Heart left ventricle (tissue), 16 donors: ENCODE measurements at regions not wholly inside any gene's neighbourhood (a gene's known extent, or its start where the extent isn't known, plus 50 kb on each side); places are given as distances from the start of the nearest gene placed in this dataset.

Source experiments
- ATAC-seq, 4 donors: fragments of 200-7000 bp; cut with Tn5 transposase; one replicate each; pipeline ENCODE4 v1.9.1; 2020 to 2022; ENCODE audit warnings: moderate library complexity in 4 of 4, mild to moderate bottlenecking in 3 of 4, moderate number of reproducible peaks in 1 of 4
- DNase-seq, 5 donors: peaks; one replicate each; pipeline ENCODE4 v3.0.0-alpha.2; 2020
- H3K27ac ChIP-seq, 12 donors: fragments of 200-600 bp; sonication (generic) in 4 of 12; one replicate each; pipeline versions ENCODE4 v1.5.0 to v1.8.0; 2016 to 2022; ENCODE audit warnings: mild to moderate bottlenecking in 2 of 12
- H3K27me3 ChIP-seq, 9 donors: fragments of 200-600 bp; sonication (generic) in 2 of 9; one replicate each; pipeline versions ENCODE4 v1.5.1 to v1.8.0; 2016 to 2022; ENCODE audit warnings: mild to moderate bottlenecking in 3 of 9
- H3K36me3 ChIP-seq, 9 donors: fragments of 200-600 bp; sonication (generic) in 2 of 9; one replicate each; pipeline versions ENCODE4 v1.5.0 to v1.8.0; 2018 to 2022; ENCODE audit warnings: mild to moderate bottlenecking in 2 of 9
- H3K4me1 ChIP-seq, 12 donors: fragments of 200-600 bp; sonication (generic) in 4 of 12; one replicate each; pipeline versions ENCODE4 v1.5.0 to v1.8.0; 2016 to 2022; ENCODE audit warnings: mild to moderate bottlenecking in 3 of 12
- H3K4me3 ChIP-seq, 12 donors: fragments of 200-600 bp; sonication (generic) in 4 of 12; one replicate each; pipeline versions ENCODE4 v1.5.0 to v1.8.0; 2017 to 2022; ENCODE audit warnings: mild to moderate bottlenecking in 9 of 12, moderate library complexity in 4 of 12
- H3K9me3 ChIP-seq, 12 donors: fragments of 200-600 bp; sonication (generic) in 4 of 12; one replicate each; pipeline versions ENCODE4 v1.5.0 to v1.8.0; 2016 to 2022; ENCODE audit warnings: mild to moderate bottlenecking in 1 of 12
- POLR2A ChIP-seq, 2 donors: fragments of 450-650 bp; IDR thresholded peaks; one replicate each; pipeline ENCODE4 v1.6.1; 2017; ENCODE audit warnings: antibody characterized with exemption in 2 of 2, mild to moderate bottlenecking in 2 of 2, moderate library complexity in 2 of 2
- WGBS, 4 donors: extraction: QIAGEN DNeasy Blood & Tissue Kit in 2 of 4; methylation state at CpG; one replicate each; pipeline versions ENCODE4 v1.1.5 to v1.1.7; 2013 to 2018; 5-methylcytosine and 5-hydroxymethylcytosine counted together
- intact Hi-C, 10 donors: fragments of 100-400 bp; cut with DNase I; formaldehyde crosslinking; loops; one replicate each; pipeline versions ENCODE4 v1.11.1 to v1.14.2; 2022
- TF ChIP-seq, protein P1 (sequence below), 12 donors: fragments of 200-600 bp; sonication (generic) in 4 of 12; IDR thresholded peaks; one replicate each; pipeline versions ENCODE4 v1.5.0 to v1.8.0; 2018 to 2022; ENCODE audit warnings: antibody characterized with exemption in 12 of 12, mild to moderate bottlenecking in 5 of 12
- donor health status: ischemic (EF 13 %, LVEDD 7.1; RV severe dilation, severe dysfunction).
- donor health status: healthy with polysubstance abuse.
- donor health status: DM: no; HTN: yes; CAD: no.
- donor health status: DM: no; HTN: no; CAD: no.
- donor health status: ischemic (EF 25% LVEDD 6.9; RV normal size, moderate dysfunction).
- donor health status: ischemic (EF 25% LVEDD 5.7; RV mildly dilated, moderate dysfunction).
- donor health status: healthy.
- donor health status: DM: yes; HTN: yes; CAD: no.
- donor health status: ischemic (EF 35%, LVEDD 5.7; RV mildly dilated, moderate dysfunction).
- donor health status: nonischemic (EF 11% LVEDD 7.7; RV severe dilation, severe dysfunction).
- donor health status: DM: yes; HTN: yes; CAD: no.
- donor health status: PGD.
- donor health status: ischemic (EF 29% LVEDD 5.4; RV normal size, mild dysfunction).
- donor health status: nonischemic (EF 23%, LVEDD 6.1; RV moderate dilation, normal function).

DNA sequence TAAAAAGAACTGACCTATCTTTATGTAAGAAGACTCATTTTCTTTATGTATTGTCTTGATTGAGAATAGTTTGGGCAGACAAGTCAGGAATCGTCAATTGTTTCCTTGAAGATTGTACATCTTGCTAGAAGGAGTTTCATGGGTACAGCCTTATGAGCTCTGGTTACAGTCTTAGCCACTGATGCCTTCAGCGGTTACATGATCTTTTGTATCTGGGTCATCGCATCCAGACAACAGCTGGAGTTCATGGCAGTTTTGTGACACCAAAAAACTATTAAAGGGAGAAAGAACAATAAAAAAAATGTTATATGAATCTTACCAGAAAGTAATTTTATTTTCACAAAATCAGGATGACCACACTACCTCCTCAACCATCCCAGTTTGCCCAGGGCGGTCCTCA, 520.5 kb upstream of the CDH7 start:
- TF ChIP-seq, protein P1, sequence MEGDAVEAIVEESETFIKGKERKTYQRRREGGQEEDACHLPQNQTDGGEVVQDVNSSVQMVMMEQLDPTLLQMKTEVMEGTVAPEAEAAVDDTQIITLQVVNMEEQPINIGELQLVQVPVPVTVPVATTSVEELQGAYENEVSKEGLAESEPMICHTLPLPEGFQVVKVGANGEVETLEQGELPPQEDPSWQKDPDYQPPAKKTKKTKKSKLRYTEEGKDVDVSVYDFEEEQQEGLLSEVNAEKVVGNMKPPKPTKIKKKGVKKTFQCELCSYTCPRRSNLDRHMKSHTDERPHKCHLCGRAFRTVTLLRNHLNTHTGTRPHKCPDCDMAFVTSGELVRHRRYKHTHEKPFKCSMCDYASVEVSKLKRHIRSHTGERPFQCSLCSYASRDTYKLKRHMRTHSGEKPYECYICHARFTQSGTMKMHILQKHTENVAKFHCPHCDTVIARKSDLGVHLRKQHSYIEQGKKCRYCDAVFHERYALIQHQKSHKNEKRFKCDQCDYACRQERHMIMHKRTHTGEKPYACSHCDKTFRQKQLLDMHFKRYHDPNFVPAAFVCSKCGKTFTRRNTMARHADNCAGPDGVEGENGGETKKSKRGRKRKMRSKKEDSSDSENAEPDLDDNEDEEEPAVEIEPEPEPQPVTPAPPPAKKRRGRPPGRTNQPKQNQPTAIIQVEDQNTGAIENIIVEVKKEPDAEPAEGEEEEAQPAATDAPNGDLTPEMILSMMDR (IDR thresholded peaks at IDR 0.05) = no peak
- no peak for TF ChIP-seq POLR2A (IDR thresholded peaks at IDR 0.05)
- 89 to 94% (median 91%) methylated on average over 4 of the region's 4 CpGs for WGBS, 4 donors
- no peak for ATAC-seq

DNA sequence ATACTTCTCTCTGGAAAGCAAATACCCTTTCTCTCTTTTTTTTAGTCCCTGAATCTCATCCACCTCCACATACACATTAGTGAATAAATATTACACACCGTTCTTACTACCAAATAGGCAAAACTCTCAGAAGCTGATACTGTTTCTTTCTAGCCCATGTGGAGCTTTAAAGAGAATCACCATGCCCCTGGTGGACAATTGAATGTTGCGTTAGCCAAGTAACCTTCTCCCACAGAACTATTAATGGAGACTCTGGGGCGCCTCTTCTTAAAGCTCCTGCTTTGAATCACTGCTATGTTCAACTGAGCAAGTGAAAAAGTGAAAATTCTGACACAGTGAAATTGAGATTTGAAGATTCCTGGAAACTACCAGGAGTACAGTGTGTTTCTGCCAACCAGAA, 522.8 kb upstream of the CDH7 start:
- 89 to 95% (median 92%) methylated on average over 3 of the region's 3 CpGs for WGBS, 4 donors
- TF ChIP-seq, protein P1 (IDR thresholded peaks at IDR 0.05) = no peak
- TF ChIP-seq POLR2A (IDR thresholded peaks at IDR 0.05) = no peak
- ATAC-seq = no peak
- DNase-seq = no peak
- intact Hi-C loops = no loop called here
- Histone ChIP-seq H3K4me1 (no peaks in the 10 kb centered on the region), H3K27me3 (no peaks in the 10 kb centered on the region), H3K36me3 (no peaks in the 10 kb centered on the region), H3K4me3 (no peak overlapping the region), H3K9me3 (no peaks in the 10 kb centered on the region), H3K27ac (no peak overlapping the region)

More for the DNA sequence above, 520.5 kb upstream of the CDH7 start:
- Histone ChIP-seq H3K9me3 (no peaks in the 10 kb centered on the region), H3K36me3 (no peaks in the 10 kb centered on the region), H3K4me3 (no peak overlapping the region), H3K27ac (no peak overlapping the region), H3K4me1 (no peaks in the 10 kb centered on the region), H3K27me3 (no peaks in the 10 kb centered on the region)
- intact Hi-C loops = no loop called here
- DNase-seq = no peak

GRCh38 chr18:65221736-65222135, 529.1 kb upstream of the CDH7 start:
- no peaks in the 10 kb centered on the region for H3K27me3 ChIP-seq
- H3K4me1 ChIP-seq = no peaks in the 10 kb centered on the region
- no peak overlapping the region for H3K4me3 ChIP-seq
- intact Hi-C loops = no loop called here
- ATAC-seq = no peak
- DNase-seq = no peak
- H3K27ac ChIP-seq = no peak overlapping the region
- 96 to 98% (median 97%) methylated on average over 1 of the region's 1 CpG for WGBS, 4 donors
- no peaks in the 10 kb centered on the region for H3K36me3 ChIP-seq
- H3K9me3 ChIP-seq = no peaks in the 10 kb centered on the region
- no peak for TF ChIP-seq POLR2A (IDR thresholded peaks at IDR 0.05)
- TF ChIP-seq, protein P1 (IDR thresholded peaks at IDR 0.05) = no peak

GRCh38 chr18:65221115-65221514, 529.7 kb upstream of the CDH7 start:
- DNase-seq (no peak), ATAC-seq (no peak)
- no peaks in the 10 kb centered on the region for H3K27me3 ChIP-seq
- no peaks in the 10 kb centered on the region for H3K9me3 ChIP-seq
- TF ChIP-seq, protein P1 (IDR thresholded peaks at IDR 0.05) = no peak
- TF ChIP-seq POLR2A (IDR thresholded peaks at IDR 0.05) = no peak
- H3K4me3 ChIP-seq = no peak overlapping the region
- no peaks in the 10 kb centered on the region for H3K36me3 ChIP-seq
- 90 to 98% (median 93%) methylated on average over 6 of the region's 6 CpGs for WGBS, 4 donors
- intact Hi-C loops = no loop called here
- no peak overlapping the region for H3K27ac ChIP-seq
- H3K4me1 ChIP-seq = no peaks in the 10 kb centered on the region
